ENCODE measurements at regions not wholly inside any gene's neighbourhood (a gene's known extent, or its start where the extent isn't known, plus 50 kb on each side); places are given as distances from the start of the nearest gene placed in this dataset.

DNA sequence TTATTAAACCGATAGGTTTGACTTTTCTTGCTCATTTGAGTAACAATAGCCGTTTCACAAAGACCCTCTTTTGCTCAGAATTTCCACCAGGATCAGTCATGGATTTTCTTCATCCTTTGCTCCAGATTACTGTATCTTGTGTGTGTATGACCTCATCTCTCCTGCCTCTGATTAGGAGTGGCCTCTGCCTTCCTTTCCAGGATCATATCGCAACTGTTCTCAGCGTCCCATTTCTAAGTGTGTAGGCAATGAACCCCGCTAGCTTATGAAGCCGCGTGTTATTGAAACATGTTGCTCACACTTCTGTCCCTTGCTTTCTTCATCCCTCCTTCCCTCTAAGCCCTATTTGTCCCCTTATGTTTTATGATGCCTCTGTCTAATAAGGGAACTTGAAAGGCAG is 169.8 kb upstream of the RPS23 start (continued):
- TF ChIP-seq, protein P1, sequence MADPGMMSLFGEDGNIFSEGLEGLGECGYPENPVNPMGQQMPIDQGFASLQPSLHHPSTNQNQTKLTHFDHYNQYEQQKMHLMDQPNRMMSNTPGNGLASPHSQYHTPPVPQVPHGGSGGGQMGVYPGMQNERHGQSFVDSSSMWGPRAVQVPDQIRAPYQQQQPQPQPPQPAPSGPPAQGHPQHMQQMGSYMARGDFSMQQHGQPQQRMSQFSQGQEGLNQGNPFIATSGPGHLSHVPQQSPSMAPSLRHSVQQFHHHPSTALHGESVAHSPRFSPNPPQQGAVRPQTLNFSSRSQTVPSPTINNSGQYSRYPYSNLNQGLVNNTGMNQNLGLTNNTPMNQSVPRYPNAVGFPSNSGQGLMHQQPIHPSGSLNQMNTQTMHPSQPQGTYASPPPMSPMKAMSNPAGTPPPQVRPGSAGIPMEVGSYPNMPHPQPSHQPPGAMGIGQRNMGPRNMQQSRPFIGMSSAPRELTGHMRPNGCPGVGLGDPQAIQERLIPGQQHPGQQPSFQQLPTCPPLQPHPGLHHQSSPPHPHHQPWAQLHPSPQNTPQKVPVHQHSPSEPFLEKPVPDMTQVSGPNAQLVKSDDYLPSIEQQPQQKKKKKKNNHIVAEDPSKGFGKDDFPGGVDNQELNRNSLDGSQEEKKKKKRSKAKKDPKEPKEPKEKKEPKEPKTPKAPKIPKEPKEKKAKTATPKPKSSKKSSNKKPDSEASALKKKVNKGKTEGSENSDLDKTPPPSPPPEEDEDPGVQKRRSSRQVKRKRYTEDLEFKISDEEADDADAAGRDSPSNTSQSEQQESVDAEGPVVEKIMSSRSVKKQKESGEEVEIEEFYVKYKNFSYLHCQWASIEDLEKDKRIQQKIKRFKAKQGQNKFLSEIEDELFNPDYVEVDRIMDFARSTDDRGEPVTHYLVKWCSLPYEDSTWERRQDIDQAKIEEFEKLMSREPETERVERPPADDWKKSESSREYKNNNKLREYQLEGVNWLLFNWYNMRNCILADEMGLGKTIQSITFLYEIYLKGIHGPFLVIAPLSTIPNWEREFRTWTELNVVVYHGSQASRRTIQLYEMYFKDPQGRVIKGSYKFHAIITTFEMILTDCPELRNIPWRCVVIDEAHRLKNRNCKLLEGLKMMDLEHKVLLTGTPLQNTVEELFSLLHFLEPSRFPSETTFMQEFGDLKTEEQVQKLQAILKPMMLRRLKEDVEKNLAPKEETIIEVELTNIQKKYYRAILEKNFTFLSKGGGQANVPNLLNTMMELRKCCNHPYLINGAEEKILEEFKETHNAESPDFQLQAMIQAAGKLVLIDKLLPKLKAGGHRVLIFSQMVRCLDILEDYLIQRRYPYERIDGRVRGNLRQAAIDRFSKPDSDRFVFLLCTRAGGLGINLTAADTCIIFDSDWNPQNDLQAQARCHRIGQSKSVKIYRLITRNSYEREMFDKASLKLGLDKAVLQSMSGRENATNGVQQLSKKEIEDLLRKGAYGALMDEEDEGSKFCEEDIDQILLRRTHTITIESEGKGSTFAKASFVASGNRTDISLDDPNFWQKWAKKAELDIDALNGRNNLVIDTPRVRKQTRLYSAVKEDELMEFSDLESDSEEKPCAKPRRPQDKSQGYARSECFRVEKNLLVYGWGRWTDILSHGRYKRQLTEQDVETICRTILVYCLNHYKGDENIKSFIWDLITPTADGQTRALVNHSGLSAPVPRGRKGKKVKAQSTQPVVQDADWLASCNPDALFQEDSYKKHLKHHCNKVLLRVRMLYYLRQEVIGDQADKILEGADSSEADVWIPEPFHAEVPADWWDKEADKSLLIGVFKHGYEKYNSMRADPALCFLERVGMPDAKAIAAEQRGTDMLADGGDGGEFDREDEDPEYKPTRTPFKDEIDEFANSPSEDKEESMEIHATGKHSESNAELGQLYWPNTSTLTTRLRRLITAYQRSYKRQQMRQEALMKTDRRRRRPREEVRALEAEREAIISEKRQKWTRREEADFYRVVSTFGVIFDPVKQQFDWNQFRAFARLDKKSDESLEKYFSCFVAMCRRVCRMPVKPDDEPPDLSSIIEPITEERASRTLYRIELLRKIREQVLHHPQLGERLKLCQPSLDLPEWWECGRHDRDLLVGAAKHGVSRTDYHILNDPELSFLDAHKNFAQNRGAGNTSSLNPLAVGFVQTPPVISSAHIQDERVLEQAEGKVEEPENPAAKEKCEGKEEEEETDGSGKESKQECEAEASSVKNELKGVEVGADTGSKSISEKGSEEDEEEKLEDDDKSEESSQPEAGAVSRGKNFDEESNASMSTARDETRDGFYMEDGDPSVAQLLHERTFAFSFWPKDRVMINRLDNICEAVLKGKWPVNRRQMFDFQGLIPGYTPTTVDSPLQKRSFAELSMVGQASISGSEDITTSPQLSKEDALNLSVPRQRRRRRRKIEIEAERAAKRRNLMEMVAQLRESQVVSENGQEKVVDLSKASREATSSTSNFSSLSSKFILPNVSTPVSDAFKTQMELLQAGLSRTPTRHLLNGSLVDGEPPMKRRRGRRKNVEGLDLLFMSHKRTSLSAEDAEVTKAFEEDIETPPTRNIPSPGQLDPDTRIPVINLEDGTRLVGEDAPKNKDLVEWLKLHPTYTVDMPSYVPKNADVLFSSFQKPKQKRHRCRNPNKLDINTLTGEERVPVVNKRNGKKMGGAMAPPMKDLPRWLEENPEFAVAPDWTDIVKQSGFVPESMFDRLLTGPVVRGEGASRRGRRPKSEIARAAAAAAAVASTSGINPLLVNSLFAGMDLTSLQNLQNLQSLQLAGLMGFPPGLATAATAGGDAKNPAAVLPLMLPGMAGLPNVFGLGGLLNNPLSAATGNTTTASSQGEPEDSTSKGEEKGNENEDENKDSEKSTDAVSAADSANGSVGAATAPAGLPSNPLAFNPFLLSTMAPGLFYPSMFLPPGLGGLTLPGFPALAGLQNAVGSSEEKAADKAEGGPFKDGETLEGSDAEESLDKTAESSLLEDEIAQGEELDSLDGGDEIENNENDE (IDR thresholded peaks at IDR 0.05; ENCODE audit: low read depth, low read length) = no peak
- TF ChIP-seq, protein P2, sequence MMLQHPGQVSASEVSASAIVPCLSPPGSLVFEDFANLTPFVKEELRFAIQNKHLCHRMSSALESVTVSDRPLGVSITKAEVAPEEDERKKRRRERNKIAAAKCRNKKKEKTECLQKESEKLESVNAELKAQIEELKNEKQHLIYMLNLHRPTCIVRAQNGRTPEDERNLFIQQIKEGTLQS (IDR thresholded peaks at IDR 0.05) = peak; percentile 80
- TF ChIP-seq, protein P2 (CRISPR knock-in tag; conservative IDR thresholded peaks at IDR 0.05) = no peak
- TF ChIP-seq TCF7L2 (IDR thresholded peaks at IDR 0.05; ENCODE audit: low read depth, low read length) = no peak
- TF ChIP-seq, protein P3, sequence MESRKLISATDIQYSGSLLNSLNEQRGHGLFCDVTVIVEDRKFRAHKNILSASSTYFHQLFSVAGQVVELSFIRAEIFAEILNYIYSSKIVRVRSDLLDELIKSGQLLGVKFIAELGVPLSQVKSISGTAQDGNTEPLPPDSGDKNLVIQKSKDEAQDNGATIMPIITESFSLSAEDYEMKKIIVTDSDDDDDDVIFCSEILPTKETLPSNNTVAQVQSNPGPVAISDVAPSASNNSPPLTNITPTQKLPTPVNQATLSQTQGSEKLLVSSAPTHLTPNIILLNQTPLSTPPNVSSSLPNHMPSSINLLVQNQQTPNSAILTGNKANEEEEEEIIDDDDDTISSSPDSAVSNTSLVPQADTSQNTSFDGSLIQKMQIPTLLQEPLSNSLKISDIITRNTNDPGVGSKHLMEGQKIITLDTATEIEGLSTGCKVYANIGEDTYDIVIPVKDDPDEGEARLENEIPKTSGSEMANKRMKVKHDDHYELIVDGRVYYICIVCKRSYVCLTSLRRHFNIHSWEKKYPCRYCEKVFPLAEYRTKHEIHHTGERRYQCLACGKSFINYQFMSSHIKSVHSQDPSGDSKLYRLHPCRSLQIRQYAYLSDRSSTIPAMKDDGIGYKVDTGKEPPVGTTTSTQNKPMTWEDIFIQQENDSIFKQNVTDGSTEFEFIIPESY (CRISPR knock-in tag; IDR thresholded peaks at IDR 0.05) = peak; percentile 62; the same call in 1 of the 2 replicates
